ENCODE measurements at regions not wholly inside any gene's neighbourhood (a gene's known extent, or its start where the extent isn't known, plus 50 kb on each side); places are given as distances from the start of the nearest gene placed in this dataset.
"Not testable (repeated sequence)": the region's sequence is repeated elsewhere in the genome, so short reads cannot be mapped to it uniquely, and the experiment has no call there.

DNA sequence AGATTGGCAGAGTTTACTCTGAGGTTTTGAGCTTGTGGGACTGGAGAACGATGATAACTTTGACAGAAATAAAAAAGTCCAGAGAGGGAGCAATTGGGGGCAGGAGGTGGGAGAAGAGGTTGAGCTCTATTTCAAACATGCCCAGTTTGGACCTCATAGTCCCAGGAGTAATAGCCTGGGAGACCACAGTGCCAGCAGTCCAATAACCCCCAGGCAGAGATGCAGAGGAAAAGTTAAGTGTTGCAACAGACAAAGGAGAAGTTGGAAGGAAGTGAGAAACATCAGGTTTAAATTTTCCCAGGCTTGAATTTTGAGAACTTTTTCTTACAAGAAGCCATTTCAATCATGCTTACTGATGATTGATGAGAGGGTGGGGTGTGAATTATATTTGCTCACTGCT is 117.0 kb upstream of the GHR start:
- TF ChIP-seq CTCF (IDR thresholded peaks at IDR 0.05; ENCODE audit: extremely low read depth, missing control alignments) = no peak
- no peak for DNase-seq (ENCODE audit: low spot score)

DNA sequence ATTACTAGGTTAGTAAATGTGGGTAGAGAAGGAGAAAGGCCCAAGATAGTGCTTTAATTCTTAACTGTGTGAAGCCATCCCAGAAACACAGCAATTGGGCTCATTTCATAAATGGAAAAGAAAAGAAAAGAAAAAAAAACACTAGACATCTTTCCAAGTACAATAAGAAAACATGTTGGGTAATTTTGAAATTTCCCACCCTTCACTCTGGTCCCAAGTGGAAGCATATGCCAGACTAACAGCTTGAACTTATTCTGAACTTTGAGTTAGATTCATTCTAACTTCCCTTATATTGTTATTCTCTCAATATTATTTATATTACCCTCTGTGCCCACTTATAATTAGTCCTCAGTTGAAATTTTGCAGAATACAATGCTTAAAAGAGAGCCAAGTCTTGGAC is 113.4 kb upstream of the GHR start:
- TF ChIP-seq CTCF (IDR thresholded peaks at IDR 0.05; ENCODE audit: extremely low read depth, missing control alignments) = no peak
- DNase-seq (ENCODE audit: low spot score) = no peak

- TF ChIP-seq CTCF (IDR thresholded peaks at IDR 0.05; ENCODE audit: extremely low read depth, missing control alignments) = no peak
- no peak for DNase-seq (ENCODE audit: low spot score)
Measured at GRCh38 chr5:42315214-42315613, 108.0 kb upstream of the GHR start.

DNA sequence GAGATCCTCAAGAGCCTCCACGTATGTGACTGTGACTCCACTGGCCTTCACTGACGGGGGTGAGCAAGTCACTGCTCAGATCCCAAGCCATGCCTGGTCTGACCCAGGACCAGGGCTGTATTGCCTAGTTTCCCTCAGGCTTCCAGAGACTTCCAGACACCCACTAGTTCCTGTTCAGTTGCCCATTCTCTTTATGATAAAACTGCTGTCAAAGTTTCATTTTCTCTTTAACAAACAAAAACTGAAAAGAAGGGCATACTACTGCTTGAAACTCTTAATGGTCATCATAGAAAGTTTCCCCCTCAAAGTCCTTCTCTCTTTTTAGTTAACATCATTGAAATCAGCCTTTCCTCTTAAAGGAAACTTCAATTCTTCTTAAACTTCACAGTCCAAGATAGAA is 105.7 kb upstream of the GHR start:
- DNase-seq (ENCODE audit: low spot score) = no peak
- TF ChIP-seq CTCF (IDR thresholded peaks at IDR 0.05; ENCODE audit: extremely low read depth, missing control alignments) = no peak

- DNase-seq (ENCODE audit: low spot score) = not testable (repeated sequence)
Measured at GRCh38 chr5:42319546-42319945, 103.7 kb upstream of the GHR start.

DNA sequence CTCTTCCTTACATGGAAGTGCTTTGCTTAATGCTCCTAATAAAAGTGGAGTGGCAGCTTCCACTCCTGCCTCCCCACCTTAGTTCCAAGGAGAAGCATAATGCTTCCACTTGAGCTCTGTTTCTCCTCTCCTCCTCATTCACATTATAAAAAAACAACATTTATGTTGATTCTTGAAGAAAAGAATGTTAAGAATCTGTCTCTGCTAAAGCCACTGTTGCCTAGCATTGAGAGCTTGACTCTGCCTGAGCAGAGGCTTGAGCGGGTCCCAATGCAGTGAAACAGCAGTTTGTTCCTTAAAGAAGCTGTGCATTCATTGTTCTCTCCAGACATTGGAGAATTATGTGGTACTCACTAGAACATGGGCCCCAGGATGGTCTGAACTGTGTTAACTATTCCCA is 101.5 kb upstream of the GHR start:
- no peak for TF ChIP-seq CTCF (IDR thresholded peaks at IDR 0.05; ENCODE audit: extremely low read depth, missing control alignments)
- DNase-seq (ENCODE audit: low spot score) = no peak

- TF ChIP-seq CTCF (IDR thresholded peaks at IDR 0.05; ENCODE audit: extremely low read depth, missing control alignments) = no peak
- no peak for DNase-seq (ENCODE audit: low spot score)
Measured at GRCh38 chr5:42337143-42337542, 86.1 kb upstream of the GHR start.

GRCh38 chr5:42337607-42338006 is 85.6 kb upstream of the GHR start:
- DNase-seq (ENCODE audit: low spot score) = no peak
- no peak for TF ChIP-seq CTCF (IDR thresholded peaks at IDR 0.05; ENCODE audit: extremely low read depth, missing control alignments)
